IPS-20b (cell line): ENCODE measurements at regions not wholly inside any gene's neighbourhood (a gene's known extent, or its start where the extent isn't known, plus 50 kb on each side); places are given as distances from the start of the nearest gene placed in this dataset.

Experiments used
- H3K27ac ChIP-seq: one replicate; pipeline ENCODE4 v1.5.1; 2013; ENCODE audit warnings: low read length
- H3K27me3 ChIP-seq: 2 replicates; pipeline ENCODE4 v1.6.1; 2013; ENCODE audit warnings: mild to moderate bottlenecking, low read length, inconsistent platforms; ENCODE audit not compliant: insufficient read depth
- H3K36me3 ChIP-seq: 2 replicates; pipeline ENCODE4 v1.6.1; 2013; ENCODE audit warnings: low read depth, mild to moderate bottlenecking, inconsistent platforms, low read length, moderate library complexity; ENCODE audit not compliant: insufficient read depth
- H3K4me1 ChIP-seq: 2 replicates; pipeline ENCODE4 v1.6.1; 2013; ENCODE audit warnings: mild to moderate bottlenecking, control low read depth, inconsistent platforms, low read length, moderate library complexity; ENCODE audit not compliant: insufficient read depth
- H3K4me3 ChIP-seq: 2 replicates; pipeline ENCODE4 v1.5.1; 2013; ENCODE audit warnings: mild to moderate bottlenecking, low read length, inconsistent platforms
- H3K9ac ChIP-seq: 2 replicates; pipeline ENCODE4 v1.6.1; 2013; ENCODE audit warnings: low read depth, mild to moderate bottlenecking, inconsistent platforms, low read length, moderate library complexity
- H3K9me3 ChIP-seq: 2 replicates; pipeline ENCODE4 v1.6.1; 2013; ENCODE audit warnings: mild to moderate bottlenecking, low read depth, low read length, inconsistent platforms; ENCODE audit not compliant: insufficient read depth

- no peak overlapping the region for H3K27ac ChIP-seq
- no peaks in the 10 kb centered on the region for H3K9me3 ChIP-seq
These were observed 701.8 kb downstream of the TMTC2 start for GRCh38 chr12:83388551-83388950.

DNA sequence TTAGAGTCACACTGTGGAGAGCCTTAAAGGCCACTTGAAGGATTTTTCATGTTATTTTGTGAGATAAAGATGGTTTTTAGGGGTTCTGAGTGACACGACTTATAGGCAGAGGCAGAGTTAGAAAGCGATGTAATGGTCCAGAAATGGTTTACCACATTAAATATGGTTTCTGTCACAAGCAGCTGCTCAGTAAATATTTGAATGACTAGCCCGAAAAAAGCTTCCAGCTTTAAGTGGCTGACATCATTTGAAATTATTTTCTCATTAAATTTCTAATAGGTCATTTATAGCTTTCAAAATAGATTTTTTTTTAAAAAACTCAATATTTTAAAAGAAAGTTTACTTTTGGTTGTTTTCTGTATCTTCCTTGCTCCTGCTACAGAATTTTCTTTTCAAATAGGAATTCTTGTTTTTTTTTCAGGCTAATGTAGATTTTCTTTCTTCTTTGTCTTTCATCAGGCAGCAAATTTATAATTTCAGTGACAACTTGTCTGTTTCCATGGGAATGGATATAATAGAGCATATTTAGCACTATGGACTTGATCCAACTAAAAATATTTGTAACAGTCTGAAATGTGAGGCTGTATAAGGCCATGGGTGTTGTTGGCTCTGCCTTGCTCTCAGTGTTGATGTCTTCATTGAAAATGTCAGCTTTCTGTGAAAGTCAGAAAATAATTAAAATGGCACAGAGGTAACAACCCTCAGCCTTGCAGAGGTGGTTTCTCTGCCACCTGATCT, 700.0 kb downstream of the TMTC2 start:
- H3K36me3 ChIP-seq, result no peaks in the 10 kb centered on the region
- H3K4me1 ChIP-seq, result no peaks in the 10 kb centered on the region
- no peak overlapping the region for H3K9ac ChIP-seq
- no peak overlapping the region for H3K4me3 ChIP-seq
- H3K27me3 ChIP-seq, result no peaks in the 10 kb centered on the region
- no peaks in the 10 kb centered on the region for H3K9me3 ChIP-seq
- H3K27ac ChIP-seq, result no peak overlapping the region

More at GRCh38 chr12:83388551-83388950, 701.8 kb downstream of the TMTC2 start:
- no peak overlapping the region for H3K4me3 ChIP-seq
- H3K36me3 ChIP-seq, result no peaks in the 10 kb centered on the region
- no peak overlapping the region for H3K9ac ChIP-seq
- H3K27me3 ChIP-seq, result no peaks in the 10 kb centered on the region
- no peaks in the 10 kb centered on the region for H3K4me1 ChIP-seq

DNA sequence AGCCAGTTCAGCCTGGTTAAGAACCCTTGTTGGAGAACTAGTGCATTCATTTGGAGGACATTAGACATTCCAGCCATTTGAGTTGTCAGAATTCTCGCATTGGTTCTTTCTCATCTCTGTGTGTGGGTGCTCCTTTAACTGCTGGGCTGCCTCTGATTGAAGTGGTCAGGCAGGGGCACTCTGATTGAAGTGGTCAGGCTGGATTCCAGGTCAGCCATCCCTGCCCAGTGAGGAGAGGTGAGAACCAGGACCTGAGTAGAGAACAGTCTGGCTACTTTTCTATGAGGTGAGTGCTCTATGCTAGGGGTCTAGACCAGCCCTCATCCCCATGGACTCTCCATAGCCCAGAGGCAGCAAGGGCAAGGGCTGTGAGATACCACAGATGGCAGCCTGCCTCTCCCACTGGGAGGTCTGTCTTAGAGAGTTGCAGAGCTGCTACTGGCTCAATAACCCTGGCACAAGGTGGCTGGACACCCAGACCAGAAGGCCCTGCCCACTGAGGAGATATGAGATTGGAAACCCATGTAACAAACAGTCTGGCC, 691.6 kb downstream of the TMTC2 start:
- H3K9ac ChIP-seq, result no peak overlapping the region
- no peaks in the 10 kb centered on the region for H3K27me3 ChIP-seq
- no peak overlapping the region for H3K27ac ChIP-seq
- 0 out of 2 replicates have a peak, but pooled peaks cover 3% of the 10 kb centered on the region for H3K9me3 ChIP-seq
- peaks cover 4% of the 10 kb centered on the region; the same call in 1 of the 2 replicates for H3K4me1 ChIP-seq
- no peak overlapping the region for H3K4me3 ChIP-seq
- H3K36me3 ChIP-seq, result no peaks in the 10 kb centered on the region

DNA sequence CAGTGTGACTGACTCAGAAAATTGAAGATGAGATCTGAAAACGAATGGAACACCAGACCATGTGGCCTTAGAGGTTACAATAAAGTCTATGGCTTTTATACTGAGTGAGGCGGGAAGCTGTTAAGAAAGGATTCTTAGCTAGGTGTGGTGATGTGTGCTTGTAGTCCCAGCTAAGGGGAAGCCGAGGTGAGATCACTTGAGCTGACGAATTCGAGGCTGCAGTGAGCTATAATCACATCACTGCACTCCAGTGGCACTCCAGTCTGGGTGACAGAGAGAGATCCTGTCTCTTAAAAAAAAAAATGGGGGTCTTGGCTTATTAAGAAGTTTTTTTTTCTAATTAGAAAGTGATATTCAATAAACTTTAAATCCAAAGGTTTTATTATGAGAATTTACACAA, 678.6 kb downstream of the TMTC2 start:
- Histone ChIP-seq H3K27ac (no peak overlapping the region), H3K9me3 (no peaks in the 10 kb centered on the region), H3K4me1 (peaks cover 11% of the 10 kb centered on the region), H3K4me3 (no peak overlapping the region), H3K36me3 (no peaks in the 10 kb centered on the region), H3K9ac (no peak overlapping the region), H3K27me3 (no peaks in the 10 kb centered on the region)

- no peaks in the 10 kb centered on the region for H3K36me3 ChIP-seq
- no peak overlapping the region for H3K4me3 ChIP-seq
- H3K27ac ChIP-seq, result no peak overlapping the region
- H3K27me3 ChIP-seq, result no peaks in the 10 kb centered on the region
- H3K9ac ChIP-seq, result no peak overlapping the region
- H3K9me3 ChIP-seq, result no peaks in the 10 kb centered on the region
- H3K4me1 ChIP-seq, result peaks cover 11% of the 10 kb centered on the region
These were observed 674.8 kb downstream of the TMTC2 start for GRCh38 chr12:83361475-83361874.

GRCh38 chr12:83361071-83361470, 674.4 kb downstream of the TMTC2 start:
- H3K36me3 ChIP-seq, result no peaks in the 10 kb centered on the region
- peaks cover 7% of the 10 kb centered on the region for H3K4me1 ChIP-seq
- no peak overlapping the region for H3K27ac ChIP-seq
- no peaks in the 10 kb centered on the region for H3K27me3 ChIP-seq
- no peak overlapping the region for H3K4me3 ChIP-seq
- no peaks in the 10 kb centered on the region for H3K9me3 ChIP-seq
- H3K9ac ChIP-seq, result no peak overlapping the region

DNA sequence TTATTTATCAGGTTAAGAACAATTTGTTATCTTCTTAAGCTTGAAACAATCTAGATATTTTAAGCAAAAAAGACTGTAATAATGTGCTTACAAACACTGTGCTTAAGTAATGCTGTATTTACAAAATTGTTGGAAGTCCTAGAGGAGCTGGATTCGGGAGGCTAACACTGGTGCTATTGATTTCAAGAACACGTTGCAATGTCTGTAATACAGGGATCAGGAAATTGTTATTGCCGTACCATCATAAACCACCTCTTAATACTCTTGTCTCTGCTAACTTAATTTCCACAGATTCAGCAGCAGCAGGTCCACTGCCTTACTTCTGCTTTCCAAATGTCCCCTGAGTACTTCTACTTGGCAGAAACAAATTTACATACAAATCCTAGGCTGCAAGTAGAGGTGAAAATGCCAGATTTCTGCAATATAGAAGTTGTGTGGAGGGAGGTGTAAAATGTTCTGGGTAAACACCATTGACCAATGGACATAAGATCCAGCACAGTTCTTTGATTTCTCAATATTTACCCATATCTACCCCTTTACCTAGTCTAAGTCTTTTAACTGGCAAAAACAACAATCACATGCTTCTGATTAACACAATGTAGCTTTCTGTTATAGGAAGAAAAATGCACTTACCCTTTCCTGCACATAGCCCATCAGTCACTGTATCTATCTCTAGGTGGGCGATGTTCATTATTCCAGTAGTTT, 663.4 kb downstream of the TMTC2 start:
- Histone ChIP-seq H3K27ac (no peak overlapping the region), H3K27me3 (no peaks in the 10 kb centered on the region), H3K4me3 (no peak overlapping the region), H3K4me1 (no peaks in the 10 kb centered on the region), H3K9me3 (no peaks in the 10 kb centered on the region), H3K36me3 (no peaks in the 10 kb centered on the region), H3K9ac (no peak overlapping the region)

- Histone ChIP-seq H3K4me3 (no peak overlapping the region), H3K27ac (no peak overlapping the region), H3K9ac (no peak overlapping the region), H3K36me3 (no peaks in the 10 kb centered on the region), H3K9me3 (no peaks in the 10 kb centered on the region), H3K27me3 (no peaks in the 10 kb centered on the region), H3K4me1 (no peaks in the 10 kb centered on the region)
These were observed 659.6 kb downstream of the TMTC2 start for GRCh38 chr12:83346333-83346732.

DNA sequence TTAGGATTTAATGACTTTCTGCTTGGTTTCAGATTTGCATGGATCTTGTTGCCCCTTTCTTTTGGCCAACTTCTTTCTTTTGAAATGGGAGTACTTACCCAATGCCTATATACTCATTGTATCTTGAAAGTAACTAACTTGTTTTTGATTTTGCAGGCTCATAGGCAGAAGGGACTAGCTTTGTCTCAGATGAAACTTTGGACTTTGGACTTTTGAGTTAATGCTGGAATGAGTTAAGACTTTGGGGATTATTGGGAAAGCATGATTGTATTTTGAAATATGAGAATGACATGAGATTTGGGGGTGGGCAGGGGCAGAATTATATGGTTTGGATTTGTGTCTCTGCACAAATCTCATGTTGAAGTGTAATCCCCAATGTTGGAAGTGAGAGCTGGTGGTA, 657.1 kb downstream of the TMTC2 start:
- Histone ChIP-seq H3K36me3 (no peaks in the 10 kb centered on the region), H3K9ac (no peak overlapping the region), H3K27ac (no peak overlapping the region), H3K4me3 (no peak overlapping the region), H3K9me3 (no peaks in the 10 kb centered on the region), H3K4me1 (no peaks in the 10 kb centered on the region), H3K27me3 (no peaks in the 10 kb centered on the region)

DNA sequence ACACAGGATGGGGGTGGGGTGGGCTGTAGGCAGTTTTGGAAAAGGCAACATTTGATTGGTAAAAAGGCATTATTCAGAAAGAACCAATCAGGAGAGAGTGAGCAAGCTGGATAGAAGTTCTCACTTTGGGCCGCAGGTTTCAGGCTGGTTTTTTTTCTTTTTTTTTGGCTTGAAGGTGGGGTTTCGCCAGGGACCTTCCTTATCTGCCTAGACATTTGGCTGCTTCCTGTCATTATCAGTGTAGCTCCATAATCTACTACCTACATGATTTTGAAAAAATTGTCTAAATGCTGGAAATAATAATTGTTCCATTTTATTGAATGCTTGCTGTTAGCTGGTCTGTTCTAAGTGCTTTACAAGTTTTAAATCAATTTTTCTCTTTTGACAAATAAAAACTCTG, 649.0 kb downstream of the TMTC2 start:
- no peaks in the 10 kb centered on the region for H3K36me3 ChIP-seq
- no peak overlapping the region for H3K27ac ChIP-seq
- no peak overlapping the region for H3K4me3 ChIP-seq
- H3K4me1 ChIP-seq, result no peaks in the 10 kb centered on the region
- no peak overlapping the region for H3K9ac ChIP-seq
- H3K27me3 ChIP-seq, result no peaks in the 10 kb centered on the region
- no peaks in the 10 kb centered on the region for H3K9me3 ChIP-seq

- no peaks in the 10 kb centered on the region for H3K36me3 ChIP-seq
- H3K4me1 ChIP-seq, result no peaks in the 10 kb centered on the region
- no peak overlapping the region for H3K27ac ChIP-seq
- no peaks in the 10 kb centered on the region for H3K27me3 ChIP-seq
- H3K4me3 ChIP-seq, result no peak overlapping the region
- H3K9me3 ChIP-seq, result no peaks in the 10 kb centered on the region
- no peak overlapping the region for H3K9ac ChIP-seq
These were observed 640.0 kb downstream of the TMTC2 start for GRCh38 chr12:83326666-83327065.

DNA sequence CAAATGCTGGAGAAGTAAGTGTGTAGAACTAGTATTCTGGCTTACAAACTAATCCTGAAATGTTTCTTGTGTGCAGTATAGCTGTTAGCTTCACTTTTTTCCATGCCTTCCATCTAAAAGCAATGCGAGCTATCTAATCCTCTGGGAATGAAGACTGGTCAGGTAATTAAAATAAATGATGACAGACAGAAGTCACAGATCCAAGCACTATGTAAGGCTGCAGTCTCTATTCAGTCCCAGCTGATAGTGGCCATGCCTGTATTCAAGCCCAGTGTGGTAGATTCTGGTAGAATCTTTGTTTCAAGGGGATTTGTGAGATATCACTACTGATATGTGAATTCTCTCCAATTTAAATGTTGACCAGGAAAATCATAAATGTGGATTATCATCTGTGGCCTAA, 637.2 kb downstream of the TMTC2 start:
- Histone ChIP-seq H3K36me3 (no peaks in the 10 kb centered on the region), H3K27me3 (no peaks in the 10 kb centered on the region), H3K9ac (no peak overlapping the region), H3K27ac (no peak overlapping the region), H3K4me3 (no peak overlapping the region), H3K4me1 (no peaks in the 10 kb centered on the region), H3K9me3 (no peaks in the 10 kb centered on the region)
